Lower lobe of right lung (tissue), 2 donors: ENCODE measurements at regions not wholly inside any gene's neighbourhood (a gene's known extent, or its start where the extent isn't known, plus 50 kb on each side); places are given as distances from the start of the nearest gene placed in this dataset.

ENCODE experiments used
- ATAC-seq, 2 donors: fragments of 200-7000 bp; cut with Tn5 transposase; one replicate each; pipeline ENCODE4 v1.9.1; 2020 to 2022; ENCODE audit warnings: mild to moderate bottlenecking in 2 of 2, moderate library complexity in 2 of 2
- DNase-seq: peaks from one replicate; pipeline ENCODE4 v3.0.0-alpha.2; 2020
- H3K27ac ChIP-seq: fragments of 200-600 bp; one replicate; pipeline ENCODE4 v1.8.0; 2022
- H3K27me3 ChIP-seq: fragments of 200-600 bp; one replicate; pipeline ENCODE4 v1.8.0; 2022; ENCODE audit warnings: low read depth
- H3K36me3 ChIP-seq: fragments of 200-600 bp; one replicate; pipeline ENCODE4 v1.8.0; 2022; ENCODE audit warnings: mild to moderate bottlenecking
- H3K4me1 ChIP-seq: fragments of 200-600 bp; one replicate; pipeline ENCODE4 v1.8.0; 2022
- H3K4me3 ChIP-seq: fragments of 200-600 bp; one replicate; pipeline ENCODE4 v1.8.0; 2022; ENCODE audit warnings: mild to moderate bottlenecking
- H3K9me3 ChIP-seq: fragments of 200-600 bp; one replicate; pipeline ENCODE4 v1.8.0; 2022
- CTCF ChIP-seq: fragments of 200-600 bp; IDR thresholded peaks from one replicate; pipeline ENCODE4 v1.8.0; 2022; ENCODE audit warnings: antibody characterized with exemption, mild to moderate bottlenecking
- intact Hi-C: fragments of 100-400 bp; cut with DNase I; formaldehyde crosslinking; loops from one replicate; pipeline ENCODE4 v1.11.0; 2022
- donor health status: DM: no; HTN: yes; CAD: no; lungs with severe emphysema.

GRCh38 chr7:18401757-18402156 is 93.8 kb upstream of the HDAC9 start:
- Histone ChIP-seq H3K4me1 (no peaks in the 10 kb centered on the region), H3K9me3 (no peaks in the 10 kb centered on the region), H3K27me3 (no peaks in the 10 kb centered on the region), H3K27ac (no peak overlapping the region), H3K36me3 (no peaks in the 10 kb centered on the region), H3K4me3 (no peak overlapping the region)
- no peak for TF ChIP-seq CTCF
- intact Hi-C loops, result no loop called here
- DNase-seq (no peak), ATAC-seq (no peak)

- Histone ChIP-seq H3K27ac (no peak overlapping the region), H3K9me3 (no peaks in the 10 kb centered on the region), H3K36me3 (no peaks in the 10 kb centered on the region), H3K4me3 (no peak overlapping the region), H3K4me1 (no peaks in the 10 kb centered on the region), H3K27me3 (no peaks in the 10 kb centered on the region)
- TF ChIP-seq CTCF, result no peak
- no peak for DNase-seq
- intact Hi-C loops, result no loop called here
- no peak for ATAC-seq
Observed at GRCh38 chr7:18402488-18403183, 92.9 kb upstream of the HDAC9 start.

GRCh38 chr7:18405726-18406125 is 89.8 kb upstream of the HDAC9 start:
- no peak for TF ChIP-seq CTCF

GRCh38 chr7:18407385-18407784 is 88.2 kb upstream of the HDAC9 start:
- H3K27me3 ChIP-seq, result no peaks in the 10 kb centered on the region
- H3K36me3 ChIP-seq, result no peaks in the 10 kb centered on the region
- ATAC-seq (no peak), DNase-seq (no peak)
- H3K4me1 ChIP-seq, result no peaks in the 10 kb centered on the region
- H3K9me3 ChIP-seq, result no peaks in the 10 kb centered on the region
- intact Hi-C loops, result no loop called here
- TF ChIP-seq CTCF, result no peak
- H3K4me3 ChIP-seq, result no peak overlapping the region
- H3K27ac ChIP-seq, result no peak overlapping the region

More at GRCh38 chr7:18405726-18406125, 89.8 kb upstream of the HDAC9 start:
- no peaks in the 10 kb centered on the region for H3K9me3 ChIP-seq
- H3K27ac ChIP-seq, result no peak overlapping the region
- H3K36me3 ChIP-seq, result no peaks in the 10 kb centered on the region
- intact Hi-C loops, result no loop called here
- no peaks in the 10 kb centered on the region for H3K4me1 ChIP-seq
- DNase-seq (no peak), ATAC-seq (no peak)
- no peaks in the 10 kb centered on the region for H3K27me3 ChIP-seq
- no peak overlapping the region for H3K4me3 ChIP-seq

- Histone ChIP-seq H3K4me3 (no peak overlapping the region), H3K27ac (no peak overlapping the region), H3K36me3 (no peaks in the 10 kb centered on the region), H3K4me1 (no peaks in the 10 kb centered on the region), H3K9me3 (no peaks in the 10 kb centered on the region), H3K27me3 (no peaks in the 10 kb centered on the region)
- ATAC-seq (no peak), DNase-seq (no peak)
- intact Hi-C loops, result no loop called here
- no peak for TF ChIP-seq CTCF
Observed at GRCh38 chr7:18408461-18408860, 87.1 kb upstream of the HDAC9 start.
